ENCODE measurements at regions not wholly inside any gene's neighbourhood (a gene's known extent, or its start where the extent isn't known, plus 50 kb on each side); places are given as distances from the start of the nearest gene placed in this dataset.

- DNase-seq (ENCODE audit: low spot score) = no peak
- Histone ChIP-seq H3K4me3 (no peak overlapping the region), H3K27ac (no peak overlapping the region)
- no peak for TF ChIP-seq CTCF (IDR thresholded peaks at IDR 0.05)
Measured at GRCh38 chr2:225996462-225996828, 596.9 kb downstream of the NYAP2 start.

- TF ChIP-seq CTCF (IDR thresholded peaks at IDR 0.05) = no peak
- Histone ChIP-seq H3K27ac (no peak overlapping the region), H3K4me3 (no peak overlapping the region)
- no peak for DNase-seq (ENCODE audit: low spot score)
Measured at GRCh38 chr2:225995796-225996461, 596.4 kb downstream of the NYAP2 start.

- no peak overlapping the region for H3K4me3 ChIP-seq
- H3K27ac ChIP-seq = no peak overlapping the region
- no peak for TF ChIP-seq CTCF (IDR thresholded peaks at IDR 0.05)
- DNase-seq (ENCODE audit: low spot score) = no peak
Measured at GRCh38 chr2:225994748-225995405, 595.4 kb downstream of the NYAP2 start.

- no peak for DNase-seq (ENCODE audit: low spot score)
- no peak for TF ChIP-seq CTCF (IDR thresholded peaks at IDR 0.05)
- Histone ChIP-seq H3K4me3 (no peak overlapping the region), H3K27ac (no peak overlapping the region)
Measured at GRCh38 chr2:225993430-225993829, 593.9 kb downstream of the NYAP2 start.

- Histone ChIP-seq H3K27ac (no peak overlapping the region), H3K4me3 (no peak overlapping the region)
- no peak for DNase-seq (ENCODE audit: low spot score)
- TF ChIP-seq CTCF (IDR thresholded peaks at IDR 0.05) = no peak
Measured at GRCh38 chr2:225989809-225990208, 590.3 kb downstream of the NYAP2 start.

- H3K27ac ChIP-seq = no peak overlapping the region
- DNase-seq (ENCODE audit: low spot score) = no peak
- no peak for TF ChIP-seq CTCF (IDR thresholded peaks at IDR 0.05)
Measured at GRCh38 chr2:225980372-225980771, 580.9 kb downstream of the NYAP2 start.

GRCh38 chr2:225971433-225971832, 571.9 kb downstream of the NYAP2 start:
- Histone ChIP-seq H3K4me3 (no peak overlapping the region), H3K27ac (no peak overlapping the region)
- DNase-seq (ENCODE audit: low spot score) = no peak
- no peak for TF ChIP-seq CTCF (IDR thresholded peaks at IDR 0.05)

More at GRCh38 chr2:225980372-225980771, 580.9 kb downstream of the NYAP2 start:
- no peak overlapping the region for H3K4me3 ChIP-seq

Measured in coronary artery (tissue), 2 donors.